Choroid plexus epithelial cell (primary cell): ENCODE measurements at regions not wholly inside any gene's neighbourhood (a gene's known extent, or its start where the extent isn't known, plus 50 kb on each side); places are given as distances from the start of the nearest gene placed in this dataset.

Source experiments
- DNase-seq: peaks from one replicate; pipeline ENCODE4 v3.0.0-alpha.2; 2010; ENCODE audit warnings: low read depth
- H3K4me3 ChIP-seq: 2 replicates; pipeline ENCODE4 v1.5.1; 2011; ENCODE audit warnings: low read depth, mild to moderate bottlenecking, control low read depth, low read length, moderate library complexity
- CTCF ChIP-seq: conservative IDR thresholded peaks from 2 replicates; pipeline ENCODE4 v1.5.1; 2011; ENCODE audit warnings: low read depth, mild to moderate bottlenecking, control low read depth, inconsistent platforms, low read length, moderate library complexity

- TF ChIP-seq CTCF, result no peak
- no peak overlapping the region for H3K4me3 ChIP-seq
- no peak for DNase-seq
These were observed 193.9 kb downstream of the FIGN start for GRCh38 chr2:163541943-163542342.

- TF ChIP-seq CTCF, result no peak
- H3K4me3 ChIP-seq, result no peak overlapping the region
- no peak for DNase-seq
These were observed 194.3 kb downstream of the FIGN start for GRCh38 chr2:163541495-163541894.

- no peak for TF ChIP-seq CTCF
- DNase-seq, result no peak
These were observed 207.1 kb downstream of the FIGN start for GRCh38 chr2:163528640-163529217.

GRCh38 chr2:163527381-163527780, 208.4 kb downstream of the FIGN start:
- TF ChIP-seq CTCF, result no peak
- DNase-seq, result no peak
- H3K4me3 ChIP-seq, result no peak overlapping the region

More at GRCh38 chr2:163528640-163529217, 207.1 kb downstream of the FIGN start:
- no peak overlapping the region for H3K4me3 ChIP-seq

- no peak for DNase-seq
- no peak for TF ChIP-seq CTCF
These were observed 217.0 kb downstream of the FIGN start for GRCh38 chr2:163518762-163519161.

GRCh38 chr2:163515836-163516235, 220.0 kb downstream of the FIGN start:
- H3K4me3 ChIP-seq, result no peak overlapping the region
- no peak for TF ChIP-seq CTCF
- DNase-seq, result no peak

More at GRCh38 chr2:163518762-163519161, 217.0 kb downstream of the FIGN start:
- H3K4me3 ChIP-seq, result no peak overlapping the region

- DNase-seq, result no peak
- H3K4me3 ChIP-seq, result no peak overlapping the region
- no peak for TF ChIP-seq CTCF
These were observed 230.5 kb downstream of the FIGN start for GRCh38 chr2:163505281-163505680.
